ENCODE measurements at regions not wholly inside any gene's neighbourhood (a gene's known extent, or its start where the extent isn't known, plus 50 kb on each side); places are given as distances from the start of the nearest gene placed in this dataset.

- peaks cover 55% of the 10 kb centered on the region for H3K4me1 ChIP-seq (ENCODE audit: insufficient read depth, low read length, poor library complexity, severe bottlenecking)
- H3K9ac ChIP-seq (ENCODE audit: low read depth, low read length, poor library complexity, severe bottlenecking) = peak overlapping the region; percentile 97
- H3K9me2 ChIP-seq (replicated peaks; ENCODE audit: low read depth, low read length) = no peaks in the 10 kb centered on the region
- no peaks in the 10 kb centered on the region for H3K27me3 ChIP-seq (ENCODE audit: insufficient read depth, low read length, poor library complexity, severe bottlenecking)
- no peaks in the 10 kb centered on the region for H3K36me3 ChIP-seq (ENCODE audit: insufficient read depth, low read length)
- no peak overlapping the region for H2AFZ ChIP-seq (ENCODE audit: low read length)
- no peak for TF ChIP-seq EZH2phosphoT487 (IDR thresholded peaks at IDR 0.05; ENCODE audit: borderline replicate concordance)
- no peak for TF ChIP-seq CTCF (conservative IDR thresholded peaks at IDR 0.05; ENCODE audit: low read length)
- no peaks in the 10 kb centered on the region for H3K9me3 ChIP-seq (ENCODE audit: insufficient read depth, low read depth, low read length)
- H4K20me1 ChIP-seq (ENCODE audit: insufficient read depth, low read length, poor library complexity, severe bottlenecking) = no peaks in the 10 kb centered on the region
- peaks cover 75% of the 10 kb centered on the region for H3K79me2 ChIP-seq (ENCODE audit: insufficient read depth, low read length)
- no peaks in the 10 kb centered on the region for H3F3A ChIP-seq (ENCODE audit: low read depth)
- peak overlapping the region; percentile 87 for H3K4me3 ChIP-seq (ENCODE audit: low read length, poor library complexity, severe bottlenecking)
- peak overlapping the region; percentile 98 for H3K4me2 ChIP-seq (ENCODE audit: low read depth, low read length, poor library complexity, severe bottlenecking)
Observed at GRCh38 chr12:4826909-4827308, 82.8 kb upstream of the KCNA1 start.

- Histone ChIP-seq H2AFZ (ENCODE audit: low read length) (no peak overlapping the region), H3K4me1 (ENCODE audit: insufficient read depth, low read length, poor library complexity, severe bottlenecking) (peaks cover 61% of the 10 kb centered on the region)
Observed at GRCh38 chr12:4828176-4828575, 81.5 kb upstream of the KCNA1 start.

GRCh38 chr12:4829161-4829792 is 80.4 kb upstream of the KCNA1 start:
- no peak for TF ChIP-seq CTCF (conservative IDR thresholded peaks at IDR 0.05; ENCODE audit: low read length)
- TF ChIP-seq EZH2phosphoT487 (IDR thresholded peaks at IDR 0.05; ENCODE audit: borderline replicate concordance) = no peak
- peak overlapping the region; percentile 98 for H3K4me2 ChIP-seq (ENCODE audit: low read depth, low read length, poor library complexity, severe bottlenecking)
- H3K9ac ChIP-seq (ENCODE audit: low read depth, low read length, poor library complexity, severe bottlenecking) = peak overlapping the region; percentile 97
- no peak overlapping the region for H2AFZ ChIP-seq (ENCODE audit: low read length)
- H3K9me3 ChIP-seq (ENCODE audit: insufficient read depth, low read depth, low read length) = no peaks in the 10 kb centered on the region; the same call in 1 of the 2 replicates
- H3K4me3 ChIP-seq (ENCODE audit: low read length, poor library complexity, severe bottlenecking) = peak overlapping the region; percentile 87
- H3K4me1 ChIP-seq (ENCODE audit: insufficient read depth, low read length, poor library complexity, severe bottlenecking) = peaks cover 56% of the 10 kb centered on the region
- no peaks in the 10 kb centered on the region for H4K20me1 ChIP-seq (ENCODE audit: insufficient read depth, low read length, poor library complexity, severe bottlenecking)
- H3K27me3 ChIP-seq (ENCODE audit: insufficient read depth, low read length, poor library complexity, severe bottlenecking) = no peaks in the 10 kb centered on the region
- no peaks in the 10 kb centered on the region for H3K36me3 ChIP-seq (ENCODE audit: insufficient read depth, low read length)
- no peaks in the 10 kb centered on the region for H3F3A ChIP-seq (ENCODE audit: low read depth)
- H3K9me2 ChIP-seq (replicated peaks; ENCODE audit: low read depth, low read length) = no peaks in the 10 kb centered on the region
- peaks cover 80% of the 10 kb centered on the region for H3K79me2 ChIP-seq (ENCODE audit: insufficient read depth, low read length)

More at GRCh38 chr12:4828176-4828575, 81.5 kb upstream of the KCNA1 start:
- TF ChIP-seq CTCF (conservative IDR thresholded peaks at IDR 0.05; ENCODE audit: low read length) (no peak), EZH2phosphoT487 (IDR thresholded peaks at IDR 0.05; ENCODE audit: borderline replicate concordance) (no peak)
- Histone ChIP-seq H3K9ac (ENCODE audit: low read depth, low read length, poor library complexity, severe bottlenecking) (peak overlapping the region; percentile 97), H4K20me1 (ENCODE audit: insufficient read depth, low read length, poor library complexity, severe bottlenecking) (no peaks in the 10 kb centered on the region), H3K9me3 (ENCODE audit: insufficient read depth, low read depth, low read length) (no peaks in the 10 kb centered on the region; the same call in 1 of the 2 replicates), H3K9me2 (replicated peaks; ENCODE audit: low read depth, low read length) (no peaks in the 10 kb centered on the region), H3K36me3 (ENCODE audit: insufficient read depth, low read length) (no peaks in the 10 kb centered on the region), H3K4me3 (ENCODE audit: low read length, poor library complexity, severe bottlenecking) (peak overlapping the region; percentile 87), H3K79me2 (ENCODE audit: insufficient read depth, low read length) (peaks cover 82% of the 10 kb centered on the region), H3K27me3 (ENCODE audit: insufficient read depth, low read length, poor library complexity, severe bottlenecking) (no peaks in the 10 kb centered on the region), H3K4me2 (ENCODE audit: low read depth, low read length, poor library complexity, severe bottlenecking) (peak overlapping the region; percentile 98), H3F3A (ENCODE audit: low read depth) (no peaks in the 10 kb centered on the region)
